Hematopoietic multipotent progenitor cell (in vitro differentiated cells): ENCODE measurements at regions not wholly inside any gene's neighbourhood (a gene's known extent, or its start where the extent isn't known, plus 50 kb on each side); places are given as distances from the start of the nearest gene placed in this dataset.
"Not testable (repeated sequence)": the region's sequence is repeated elsewhere in the genome, so short reads cannot be mapped to it uniquely, and the experiment has no call there.

ENCODE experiments used
- DNase-seq, 3 donors: peaks; one replicate each; pipeline ENCODE4 v3.0.0-alpha.2; 2011 to 2015; ENCODE audit warnings: low read depth in 2 of 3, low spot score in 2 of 3

DNA sequence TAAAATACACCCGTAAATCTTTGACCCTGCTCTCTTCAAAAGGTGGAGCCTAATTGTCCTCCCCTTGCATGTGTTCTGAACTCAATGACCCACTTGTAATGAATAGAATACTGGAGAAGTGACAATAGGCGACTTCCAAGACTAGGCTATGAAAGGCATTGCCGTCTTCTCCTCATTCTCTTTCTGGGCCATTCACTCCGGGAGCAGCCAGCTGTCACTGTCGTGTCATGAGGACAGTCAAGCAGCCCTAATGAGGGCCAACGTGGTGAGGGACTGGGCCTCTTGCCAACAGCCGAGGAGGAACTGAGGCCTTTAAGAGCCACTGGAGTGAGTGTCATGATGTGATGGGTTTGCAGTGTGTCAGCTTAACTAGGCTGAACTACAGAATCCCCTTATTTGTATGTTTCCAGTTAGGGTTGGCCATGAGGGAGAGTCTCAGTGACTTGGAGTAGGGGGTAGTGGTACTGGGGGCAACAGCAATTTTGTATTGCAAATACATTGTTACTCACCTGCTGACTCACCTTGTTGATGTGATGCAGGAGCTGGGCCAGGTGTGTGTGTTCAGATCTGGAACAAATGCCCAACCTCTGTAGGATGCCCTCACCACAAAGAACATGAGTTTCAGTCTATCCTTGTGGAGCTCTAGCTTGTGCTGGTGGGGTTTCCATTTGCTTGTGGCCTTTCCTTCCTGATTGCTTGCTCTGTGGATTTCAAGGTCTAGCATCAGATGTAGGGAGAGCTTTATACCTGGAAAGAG lies 188.5 kb upstream of the PROK2 start:
- no peak for DNase-seq

GRCh38 chr3:71972031-71972430 lies 187.1 kb upstream of the PROK2 start:
- no peak for DNase-seq

DNA sequence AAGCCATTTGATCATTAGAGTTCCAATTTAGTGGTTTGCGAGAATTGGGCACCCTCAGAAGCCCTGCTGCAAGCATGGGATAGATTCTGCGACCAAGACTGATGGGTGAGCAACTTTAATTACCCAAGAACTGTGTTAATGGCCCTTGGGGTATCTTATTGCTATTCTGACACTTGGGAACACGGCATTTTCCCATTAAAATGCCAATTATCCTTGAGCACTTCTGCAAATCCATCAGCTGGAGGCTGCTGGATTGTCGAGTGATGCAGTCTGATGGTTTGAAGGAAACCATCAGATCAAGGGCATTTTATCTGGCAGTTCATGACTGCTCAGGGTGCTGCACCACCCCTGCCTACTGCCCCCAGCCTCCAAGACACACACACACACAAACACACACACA lies 183.6 kb upstream of the PROK2 start:
- no peak for DNase-seq

DNA sequence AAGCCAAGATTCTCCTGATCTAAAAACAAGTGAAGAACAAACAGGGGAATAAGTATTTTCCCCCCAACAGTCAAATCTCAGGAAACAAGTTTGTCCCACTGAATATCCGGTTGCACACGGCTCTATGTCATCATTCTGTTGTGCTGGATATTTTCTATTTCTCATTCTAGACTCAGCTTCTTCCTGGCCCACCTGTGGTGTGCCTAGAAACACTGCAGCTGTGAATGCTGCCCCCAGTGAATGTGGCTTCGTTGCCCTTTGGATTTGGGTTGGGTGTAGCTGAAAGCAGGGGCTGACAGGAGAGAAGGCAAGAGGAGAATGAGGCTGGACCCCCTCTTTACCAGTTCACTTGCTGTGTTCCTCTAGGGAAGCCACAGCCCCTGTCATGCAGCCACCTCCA lies 181.2 kb upstream of the PROK2 start:
- no peak for DNase-seq

DNA sequence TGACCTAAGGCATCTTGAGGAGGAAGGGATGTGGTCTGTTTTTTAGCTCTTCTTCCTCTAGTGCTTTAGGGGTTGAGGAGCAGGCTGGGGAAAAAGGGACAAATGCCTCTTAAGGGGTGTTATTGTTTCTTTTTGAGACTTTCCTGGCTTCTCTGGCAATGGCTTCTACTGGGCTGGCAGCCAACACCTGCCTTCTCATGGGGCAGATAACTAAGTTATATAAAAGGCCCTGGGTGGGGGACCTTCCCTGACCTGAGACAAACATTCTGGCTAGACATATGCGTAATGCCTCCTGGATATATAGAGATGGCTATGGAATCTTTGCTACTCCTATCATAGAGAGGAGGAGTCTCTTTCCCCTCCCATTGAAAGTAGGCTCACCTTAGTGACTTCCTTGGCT lies 179.2 kb upstream of the PROK2 start:
- DNase-seq, result no peak

DNA sequence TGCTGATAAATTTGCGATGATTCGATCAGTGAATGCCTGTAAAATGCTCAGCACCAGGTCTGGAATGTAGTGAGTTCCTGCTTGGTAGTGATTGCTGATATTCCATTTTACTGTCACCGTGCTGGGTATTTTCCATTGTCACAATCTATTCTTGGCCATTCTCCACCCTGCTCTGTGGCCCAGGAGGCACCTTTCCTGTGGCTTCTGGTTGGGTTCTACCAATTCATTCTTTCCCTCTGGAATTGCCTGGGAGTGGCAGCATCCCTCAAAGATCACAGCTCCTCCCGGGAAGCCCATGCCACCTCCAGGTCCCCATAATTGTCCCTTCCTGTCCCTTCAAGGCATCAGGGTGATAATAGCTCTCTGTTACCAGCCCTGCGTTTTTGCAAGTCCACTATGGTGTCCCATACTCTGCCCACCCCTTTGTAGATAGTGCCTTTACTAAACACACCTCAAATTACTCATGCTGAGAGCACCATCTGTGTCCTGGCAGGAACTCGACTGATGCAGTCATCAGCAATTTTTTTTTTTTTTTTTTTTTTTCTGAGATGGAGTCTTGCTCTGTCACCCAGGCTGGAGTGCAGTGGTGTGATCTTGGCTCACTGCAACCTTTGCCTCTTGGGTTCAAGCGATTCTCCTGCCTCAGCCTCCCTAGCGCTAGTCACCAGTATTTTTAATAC lies 177.8 kb upstream of the PROK2 start:
- DNase-seq, result peak in 1 of 3 donors; percentile 35

DNA sequence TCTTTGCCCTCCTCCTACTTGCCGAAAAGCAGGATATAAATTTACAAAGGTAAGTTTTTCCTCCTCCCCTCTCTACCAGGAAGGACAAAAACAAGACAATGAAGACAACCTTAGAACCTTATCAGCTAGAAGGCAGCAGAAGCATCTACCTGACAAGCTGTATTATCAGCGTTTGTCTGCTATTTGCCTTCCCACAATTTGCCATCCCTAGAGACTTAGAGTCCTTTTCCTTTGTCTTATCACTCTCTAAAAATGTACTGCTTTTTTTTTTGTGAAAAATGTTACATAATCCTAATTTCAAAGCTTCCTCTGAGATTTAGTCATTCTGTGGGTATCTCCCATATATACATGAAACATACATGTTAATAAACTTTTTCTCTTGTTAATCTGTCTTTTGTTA lies 176.9 kb upstream of the PROK2 start:
- DNase-seq, result no peak

DNA sequence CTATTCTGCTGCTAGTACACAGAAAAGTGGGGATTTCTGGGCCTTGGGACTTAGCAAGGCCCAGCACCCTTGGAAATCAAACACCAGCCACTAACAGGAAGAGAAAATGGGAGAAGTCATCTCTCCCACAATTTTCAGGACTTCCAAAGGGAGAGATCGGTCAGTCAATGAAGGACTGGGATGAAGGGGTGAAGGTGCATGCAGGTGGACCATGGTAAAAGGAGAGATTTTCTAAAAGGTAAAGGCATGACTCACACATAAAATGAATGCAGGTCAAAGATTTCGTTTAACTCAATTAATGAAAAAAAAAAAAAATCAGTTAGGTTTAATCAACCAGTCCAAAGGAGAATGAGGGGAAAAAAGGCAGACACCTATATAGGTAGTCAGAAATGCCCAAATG lies 176.4 kb upstream of the PROK2 start:
- DNase-seq, result no peak

DNA sequence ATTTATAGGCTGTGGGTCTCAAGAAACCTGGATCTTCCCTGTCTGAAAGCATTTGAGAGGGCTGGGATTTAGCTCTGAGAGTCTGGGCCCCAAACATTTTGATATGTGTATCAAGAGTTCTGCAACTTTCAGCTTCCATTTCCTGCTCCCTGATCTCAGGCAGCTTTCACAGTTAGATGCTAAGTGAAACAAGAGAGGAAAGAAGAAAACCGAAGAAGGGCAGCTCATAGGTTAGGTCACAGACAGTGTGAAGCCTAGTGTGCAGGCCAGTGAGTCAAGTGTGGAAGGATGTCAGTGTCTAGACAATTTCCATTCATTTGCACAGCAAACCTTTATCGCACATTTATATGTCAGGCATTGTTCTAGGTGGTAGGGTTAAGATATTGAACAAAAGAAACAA lies 173.6 kb upstream of the PROK2 start:
- DNase-seq, result no peak

DNA sequence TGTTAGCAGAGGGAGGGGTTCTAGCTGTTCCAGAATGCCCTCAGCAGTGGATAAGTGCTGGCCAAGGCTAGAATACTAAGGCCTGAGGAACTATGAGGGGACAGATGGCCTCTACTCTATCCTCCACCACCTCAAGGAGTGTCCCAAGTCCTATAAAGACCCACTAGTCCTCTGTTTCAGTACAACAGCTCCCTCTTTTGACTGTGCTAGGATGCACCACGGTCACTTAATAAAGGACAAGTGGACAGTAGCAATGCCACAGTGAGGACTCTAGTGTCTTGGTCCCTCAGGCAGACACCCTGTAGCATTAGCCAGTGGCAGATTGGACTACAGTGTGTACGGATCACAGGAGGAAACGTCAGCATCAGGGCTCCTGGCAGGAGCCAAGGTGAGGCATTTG lies 171.8 kb upstream of the PROK2 start:
- no peak for DNase-seq

GRCh38 chr3:71956069-71956340 lies 171.1 kb upstream of the PROK2 start:
- no peak for DNase-seq

DNA sequence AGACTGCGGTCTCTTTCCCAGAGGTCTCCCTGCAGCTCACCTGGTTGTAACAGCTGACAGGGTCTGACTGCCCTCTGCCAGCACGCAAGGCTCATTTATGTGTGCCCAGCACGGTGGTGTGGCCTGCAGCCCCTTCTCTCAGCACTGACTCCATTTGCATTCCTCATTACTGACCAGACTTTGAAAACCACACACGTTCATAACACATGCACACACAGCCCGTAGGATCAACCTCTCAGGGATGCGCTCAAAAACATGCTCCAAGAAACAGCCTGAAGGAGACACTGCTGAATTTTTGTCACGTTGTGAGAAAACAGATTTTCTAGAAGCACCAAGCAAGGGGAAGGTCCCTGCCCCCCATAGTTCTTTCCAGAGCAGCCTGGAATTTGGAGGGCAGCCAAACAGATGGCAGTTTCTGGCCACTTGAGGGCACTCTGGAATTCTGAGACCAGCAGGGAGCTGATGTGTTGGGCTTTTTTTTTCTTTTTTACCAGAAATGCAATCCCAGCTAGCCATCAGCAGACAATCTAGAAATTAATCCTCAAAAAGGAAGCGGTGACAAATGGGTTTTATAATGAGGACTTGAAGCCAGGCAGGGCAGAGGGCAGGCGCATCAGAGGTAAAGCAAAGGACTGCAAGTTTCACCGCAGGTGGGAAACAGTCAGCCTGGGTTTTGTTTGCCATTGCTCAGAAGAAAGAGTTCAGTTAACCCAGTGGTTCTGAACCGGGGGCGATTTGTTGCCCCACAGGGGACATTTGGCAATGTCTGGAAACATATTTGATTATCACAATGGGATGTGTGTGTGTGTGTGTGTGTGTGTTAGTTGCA lies 170.5 kb upstream of the PROK2 start:
- DNase-seq, result peak in 2 of 3 donors; percentile 67 to 76

- no peak for DNase-seq
Observed at GRCh38 chr3:71951842-71952241, 166.9 kb upstream of the PROK2 start.

- no peak for DNase-seq
Observed at GRCh38 chr3:71951361-71951760, 166.4 kb upstream of the PROK2 start.

DNA sequence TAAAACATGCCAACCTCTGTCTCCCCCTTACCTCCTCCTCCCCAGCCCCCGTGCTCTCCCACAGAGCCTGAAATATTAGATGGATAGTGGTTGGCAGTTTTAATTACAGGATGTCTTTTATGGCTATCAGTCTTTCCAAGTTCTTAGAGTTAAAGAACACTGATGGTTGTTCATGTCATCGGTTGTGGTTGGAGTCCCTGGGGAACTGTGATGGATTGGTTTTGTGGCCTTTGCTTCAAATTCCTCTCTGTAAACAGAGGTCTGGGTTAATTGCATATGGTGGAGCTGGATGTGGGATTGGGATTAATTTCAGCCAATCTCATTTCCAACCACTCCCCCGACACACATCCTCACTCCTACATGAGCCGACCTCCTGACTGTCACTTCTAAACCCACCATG lies 164.5 kb upstream of the PROK2 start:
- DNase-seq, result no peak

GRCh38 chr3:71944482-71945065 lies 159.6 kb upstream of the PROK2 start:
- DNase-seq, result no peak

GRCh38 chr3:71942432-71943187 lies 157.7 kb upstream of the PROK2 start:
- no peak for DNase-seq

- DNase-seq, result no peak
Observed at GRCh38 chr3:71940486-71940885, 155.5 kb upstream of the PROK2 start.

GRCh38 chr3:71938081-71938480 lies 153.1 kb upstream of the PROK2 start:
- DNase-seq, result not testable (repeated sequence)

- no peak for DNase-seq
Observed at GRCh38 chr3:71936681-71937080, 151.7 kb upstream of the PROK2 start.
